T-helper 2 cell treated with Interferon-gamma antibody and Interleukin-4, amounts not matched to agents 100 ng/mL and 5 ng/mL, for 36 hours (primary cell): ENCODE measurements at regions not wholly inside any gene's neighbourhood (a gene's known extent, or its start where the extent isn't known, plus 50 kb on each side); places are given as distances from the start of the nearest gene placed in this dataset.

ENCODE experiments used
- intact Hi-C: fragments of 100-400 bp; cut with micrococcal nuclease; formaldehyde crosslinking; loops from one replicate; pipeline ENCODE4 v1.15.1; 2023

- intact Hi-C loops, result no loop called here
Observed at GRCh38 chr11:23991165-23991539, 505.7 kb upstream of the LUZP2 start.

- intact Hi-C loops, result no loop called here
Observed at GRCh38 chr11:23995891-23996290, 501.0 kb upstream of the LUZP2 start.

GRCh38 chr11:23997356-23997755 is 499.5 kb upstream of the LUZP2 start:
- intact Hi-C loops, result no loop called here

- intact Hi-C loops, result no loop called here
Observed at GRCh38 chr11:24005202-24005876, 491.5 kb upstream of the LUZP2 start.

- intact Hi-C loops, result no loop called here
Observed at GRCh38 chr11:24043842-24044241, 453.0 kb upstream of the LUZP2 start.

- intact Hi-C loops, result no loop called here
Observed at GRCh38 chr11:24046731-24047130, 450.1 kb upstream of the LUZP2 start.

GRCh38 chr11:24056051-24056450 is 440.8 kb upstream of the LUZP2 start:
- intact Hi-C loops, result no loop called here

- intact Hi-C loops, result no loop called here
Observed at GRCh38 chr11:24060125-24060524, 436.7 kb upstream of the LUZP2 start.

- intact Hi-C loops, result no loop called here
Observed at GRCh38 chr11:24064309-24064903, 432.4 kb upstream of the LUZP2 start.

GRCh38 chr11:24068197-24068596 is 428.7 kb upstream of the LUZP2 start:
- intact Hi-C loops, result no loop called here

- intact Hi-C loops, result no loop called here
Observed at GRCh38 chr11:24070435-24070834, 426.4 kb upstream of the LUZP2 start.

- intact Hi-C loops, result no loop called here
Observed at GRCh38 chr11:24078018-24078417, 418.8 kb upstream of the LUZP2 start.

- intact Hi-C loops, result no loop called here
Observed at GRCh38 chr11:24082241-24082640, 414.6 kb upstream of the LUZP2 start.

GRCh38 chr11:24082860-24083259 is 414.0 kb upstream of the LUZP2 start:
- intact Hi-C loops, result no loop called here

- intact Hi-C loops, result no loop called here
Observed at GRCh38 chr11:24084956-24085355, 411.9 kb upstream of the LUZP2 start.

- intact Hi-C loops, result no loop called here
Observed at GRCh38 chr11:24086921-24087320, 409.9 kb upstream of the LUZP2 start.

- intact Hi-C loops, result no loop called here
Observed at GRCh38 chr11:24091594-24091993, 405.3 kb upstream of the LUZP2 start.

- intact Hi-C loops, result no loop called here
Observed at GRCh38 chr11:24093375-24093774, 403.5 kb upstream of the LUZP2 start.

- intact Hi-C loops, result no loop called here
Observed at GRCh38 chr11:24108609-24109008, 388.2 kb upstream of the LUZP2 start.

- intact Hi-C loops, result no loop called here
Observed at GRCh38 chr11:24122291-24122690, 374.6 kb upstream of the LUZP2 start.

GRCh38 chr11:24124876-24125275 is 372.0 kb upstream of the LUZP2 start:
- intact Hi-C loops, result no loop called here

GRCh38 chr11:24131698-24132097 is 365.2 kb upstream of the LUZP2 start:
- intact Hi-C loops, result no loop called here

- intact Hi-C loops, result no loop called here
Observed at GRCh38 chr11:24132471-24132870, 364.4 kb upstream of the LUZP2 start.
